Suprapubic skin (tissue), 4 donors: ENCODE measurements at regions not wholly inside any gene's neighbourhood (a gene's known extent, or its start where the extent isn't known, plus 50 kb on each side); places are given as distances from the start of the nearest gene placed in this dataset.

ENCODE experiments used
- DNase-seq, 2 donors: peaks; one replicate each; pipeline ENCODE4 v3.0.0-alpha.2; 2019; ENCODE audit warnings: low spot score in 2 of 2
- H3K27ac ChIP-seq: fragments of 200-600 bp; sonication (generic); one replicate; pipeline ENCODE4 v1.5.1; 2019
- H3K27me3 ChIP-seq: fragments of 200-600 bp; sonication (generic); one replicate; pipeline ENCODE4 v1.5.1; 2019
- H3K36me3 ChIP-seq: fragments of 200-600 bp; sonication (generic); one replicate; pipeline ENCODE4 v1.5.1; 2019
- H3K4me1 ChIP-seq: fragments of 200-600 bp; sonication (generic); one replicate; pipeline ENCODE4 v1.5.1; 2019
- H3K4me3 ChIP-seq: fragments of 200-600 bp; sonication (generic); one replicate; pipeline ENCODE4 v1.5.1; 2019; ENCODE audit warnings: mild to moderate bottlenecking
- H3K9me3 ChIP-seq: fragments of 200-600 bp; sonication (generic); one replicate; pipeline ENCODE4 v1.5.1; 2019
- EP300 ChIP-seq: sonication (generic); formaldehyde crosslinking; IDR thresholded peaks from one replicate; pipeline ENCODE4 v1.6.1; 2017; ENCODE audit warnings: antibody characterized with exemption
- POLR2A ChIP-seq, 2 donors: fragments of 450-650 bp; IDR thresholded peaks; one replicate each; pipeline ENCODE4 v1.6.1; 2017; ENCODE audit warnings: antibody characterized with exemption in 2 of 2, mild to moderate bottlenecking in 2 of 2, moderate library complexity in 2 of 2
- POLR2AphosphoS5 ChIP-seq, 3 donors: sonication (generic); formaldehyde crosslinking; IDR thresholded peaks; one replicate each; pipeline ENCODE4 v1.6.1; 2017; ENCODE audit warnings: antibody characterized with exemption in 3 of 3
- WGBS: methylation state at CpG from one replicate; pipeline ENCODE4 v1.1.5; 2018; 5-methylcytosine and 5-hydroxymethylcytosine counted together
- TF ChIP-seq, protein P1 (sequence below), 2 donors: fragments of 200-600 bp in 1 of 2; fragments of 450-650 bp in 1 of 2; sonication (generic) in 1 of 2; IDR thresholded peaks; one replicate each; pipeline ENCODE4 v1.5.1; 2016 to 2019; ENCODE audit warnings: antibody characterized with exemption in 2 of 2, mild to moderate bottlenecking in 1 of 2, moderate library complexity in 1 of 2

GRCh38 chr2:128380961-128381938 is 62.6 kb upstream of the HS6ST1 start:
- peak; percentile 54 to 77 for DNase-seq
- Histone ChIP-seq H3K9me3 (no peaks in the 10 kb centered on the region), H3K27me3 (no peaks in the 10 kb centered on the region), H3K4me1 (peaks cover 51% of the 10 kb centered on the region), H3K36me3 (no peaks in the 10 kb centered on the region), H3K4me3 (no peak overlapping the region), H3K27ac (no peak overlapping the region)
- TF ChIP-seq POLR2A (IDR thresholded peaks at IDR 0.05) (no peak), EP300 (no peak), POLR2AphosphoS5 (IDR thresholded peaks at IDR 0.05) (no peak)
- TF ChIP-seq, protein P1, sequence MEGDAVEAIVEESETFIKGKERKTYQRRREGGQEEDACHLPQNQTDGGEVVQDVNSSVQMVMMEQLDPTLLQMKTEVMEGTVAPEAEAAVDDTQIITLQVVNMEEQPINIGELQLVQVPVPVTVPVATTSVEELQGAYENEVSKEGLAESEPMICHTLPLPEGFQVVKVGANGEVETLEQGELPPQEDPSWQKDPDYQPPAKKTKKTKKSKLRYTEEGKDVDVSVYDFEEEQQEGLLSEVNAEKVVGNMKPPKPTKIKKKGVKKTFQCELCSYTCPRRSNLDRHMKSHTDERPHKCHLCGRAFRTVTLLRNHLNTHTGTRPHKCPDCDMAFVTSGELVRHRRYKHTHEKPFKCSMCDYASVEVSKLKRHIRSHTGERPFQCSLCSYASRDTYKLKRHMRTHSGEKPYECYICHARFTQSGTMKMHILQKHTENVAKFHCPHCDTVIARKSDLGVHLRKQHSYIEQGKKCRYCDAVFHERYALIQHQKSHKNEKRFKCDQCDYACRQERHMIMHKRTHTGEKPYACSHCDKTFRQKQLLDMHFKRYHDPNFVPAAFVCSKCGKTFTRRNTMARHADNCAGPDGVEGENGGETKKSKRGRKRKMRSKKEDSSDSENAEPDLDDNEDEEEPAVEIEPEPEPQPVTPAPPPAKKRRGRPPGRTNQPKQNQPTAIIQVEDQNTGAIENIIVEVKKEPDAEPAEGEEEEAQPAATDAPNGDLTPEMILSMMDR (IDR thresholded peaks at IDR 0.05) = no peak
- WGBS = 85% methylated on average over 18 of the region's 18 CpGs

GRCh38 chr2:128384446-128384845 is 65.8 kb upstream of the HS6ST1 start:
- Histone ChIP-seq H3K27ac (no peak overlapping the region), H3K9me3 (no peaks in the 10 kb centered on the region), H3K4me1 (peaks cover 27% of the 10 kb centered on the region), H3K4me3 (no peak overlapping the region), H3K36me3 (no peaks in the 10 kb centered on the region), H3K27me3 (no peaks in the 10 kb centered on the region)
- TF ChIP-seq POLR2AphosphoS5 (IDR thresholded peaks at IDR 0.05) (no peak), POLR2A (IDR thresholded peaks at IDR 0.05) (no peak), EP300 (no peak)
- TF ChIP-seq, protein P1 (IDR thresholded peaks at IDR 0.05) = no peak
- DNase-seq = peak in 1 of 2 donors; percentile 30
- 96% methylated on average over 10 of the region's 10 CpGs for WGBS

GRCh38 chr2:128384956-128385355 is 66.3 kb upstream of the HS6ST1 start:
- no peak for TF ChIP-seq POLR2AphosphoS5 (IDR thresholded peaks at IDR 0.05)
- no peak for TF ChIP-seq POLR2A (IDR thresholded peaks at IDR 0.05)
- TF ChIP-seq EP300 = no peak
- TF ChIP-seq, protein P1 (IDR thresholded peaks at IDR 0.05) = no peak
- Histone ChIP-seq H3K36me3 (no peaks in the 10 kb centered on the region), H3K27me3 (no peaks in the 10 kb centered on the region), H3K4me1 (peaks cover 22% of the 10 kb centered on the region), H3K27ac (no peak overlapping the region), H3K9me3 (no peaks in the 10 kb centered on the region), H3K4me3 (no peak overlapping the region)
- 88% methylated on average over 10 of the region's 10 CpGs for WGBS
- peak; percentile 43 to 60 for DNase-seq

DNA sequence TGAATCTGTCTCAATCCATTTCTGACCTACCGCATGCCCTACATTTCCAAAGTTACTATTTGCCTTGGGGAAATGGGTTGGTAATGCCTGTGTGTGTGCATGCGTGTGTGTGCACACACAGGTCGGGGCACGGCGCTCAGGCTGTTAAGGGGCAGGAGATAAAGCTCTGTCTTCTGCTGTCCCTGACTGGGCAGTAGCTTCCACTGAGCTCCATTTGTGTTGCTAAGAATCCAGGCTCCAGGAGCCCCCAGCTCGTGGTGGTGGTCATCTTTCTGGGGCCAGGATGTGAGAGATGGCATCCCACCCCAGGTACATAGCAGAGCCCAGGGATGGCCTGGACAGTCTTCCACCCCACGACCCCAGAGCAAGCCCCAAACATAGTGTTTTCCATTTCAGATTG is 66.7 kb upstream of the HS6ST1 start:
- Histone ChIP-seq H3K4me1 (peaks cover 18% of the 10 kb centered on the region), H3K9me3 (no peaks in the 10 kb centered on the region), H3K27me3 (no peaks in the 10 kb centered on the region), H3K4me3 (no peak overlapping the region), H3K36me3 (no peaks in the 10 kb centered on the region), H3K27ac (no peak overlapping the region)
- DNase-seq = peak in 1 of 2 donors; percentile 14
- WGBS = 95% methylated on average over 7 of the region's 7 CpGs
- no peak for TF ChIP-seq EP300
- TF ChIP-seq POLR2A (IDR thresholded peaks at IDR 0.05) = no peak
- TF ChIP-seq POLR2AphosphoS5 (IDR thresholded peaks at IDR 0.05) = no peak
- TF ChIP-seq, protein P1 (IDR thresholded peaks at IDR 0.05) = no peak

GRCh38 chr2:128386066-128386465 is 67.4 kb upstream of the HS6ST1 start:
- TF ChIP-seq POLR2A (IDR thresholded peaks at IDR 0.05) (no peak), EP300 (no peak), POLR2AphosphoS5 (IDR thresholded peaks at IDR 0.05) (no peak)
- TF ChIP-seq, protein P1 (IDR thresholded peaks at IDR 0.05) = no peak
- no peak overlapping the region for H3K4me3 ChIP-seq
- H3K4me1 ChIP-seq = peaks cover 12% of the 10 kb centered on the region
- DNase-seq = peak; percentile 38 to 70
- no peaks in the 10 kb centered on the region for H3K9me3 ChIP-seq
- WGBS = 72% methylated on average over 14 of the region's 14 CpGs
- H3K27me3 ChIP-seq = no peaks in the 10 kb centered on the region
- H3K36me3 ChIP-seq = no peaks in the 10 kb centered on the region
- no peak overlapping the region for H3K27ac ChIP-seq
